SK-N-SH treated with all-trans-retinoic acid at 6 μM for 48 hours (cell line): ENCODE measurements at regions not wholly inside any gene's neighbourhood (a gene's known extent, or its start where the extent isn't known, plus 50 kb on each side); places are given as distances from the start of the nearest gene placed in this dataset.

Experiments
- ATAC-seq: fragments of 200-7000 bp; cut with Tn5 transposase; 3 replicates; pipeline ENCODE4 v1.9.1; 2020; ENCODE audit warnings: mild to moderate bottlenecking, moderate library complexity
- ARNTL ChIP-seq: fragments of 450-650 bp; formaldehyde crosslinking; IDR thresholded peaks from 2 replicates; pipeline ENCODE4 v1.5.0; 2020; ENCODE audit warnings: low read depth, mild to moderate bottlenecking, moderate library complexity, borderline replicate concordance
- BACH2 ChIP-seq: fragments of 250-450 bp; sonication (Bioruptor Pico); IDR thresholded peaks from 2 replicates; pipeline ENCODE4 v1.9.0; 2021; ENCODE audit warnings: mild to moderate bottlenecking, borderline replicate concordance
- CSDC2 ChIP-seq: fragments of 250-450 bp; sonication (Bioruptor Pico); IDR thresholded peaks from 2 replicates; pipeline ENCODE4 v1.5.0; 2020; ENCODE audit warnings: mild to moderate bottlenecking, moderate library complexity
- ESRRG ChIP-seq: fragments of 250-450 bp; sonication (Bioruptor Pico); IDR thresholded peaks from 2 replicates; pipeline ENCODE4 v1.6.1; 2021; ENCODE audit warnings: mild to moderate bottlenecking
- GLIS3 ChIP-seq: fragments of 250-450 bp; sonication (Bioruptor Pico); IDR thresholded peaks from 2 replicates; pipeline ENCODE4 v1.5.0; 2020; ENCODE audit warnings: mild to moderate bottlenecking, moderate library complexity
- ISL1 ChIP-seq: fragments of 250-450 bp; sonication (Bioruptor Pico); IDR thresholded peaks from 2 replicates; pipeline ENCODE4 v2.1.2; 2022; ENCODE audit warnings: mild to moderate bottlenecking, moderate library complexity
- OSR1 ChIP-seq: fragments of 250-450 bp; sonication (Bioruptor Pico); IDR thresholded peaks from 2 replicates; pipeline ENCODE4 v1.8.0; 2022; ENCODE audit warnings: moderate library complexity, mild to moderate bottlenecking, inconsistent platforms
- PPARA ChIP-seq: fragments of 250-450 bp; sonication (Bioruptor Pico); IDR thresholded peaks from 2 replicates; pipeline ENCODE4 v1.5.0; 2020; ENCODE audit warnings: mild to moderate bottlenecking, borderline replicate concordance
- RARB ChIP-seq: fragments of 250-450 bp; sonication (Bioruptor Pico); IDR thresholded peaks from 2 replicates; pipeline ENCODE4 v1.8.0; 2021; ENCODE audit warnings: mild to moderate bottlenecking, moderate library complexity
- TCF4 ChIP-seq: fragments of 250-450 bp; sonication (Bioruptor Pico); IDR thresholded peaks from 2 replicates; pipeline ENCODE4 v1.8.0; 2021; ENCODE audit warnings: mild to moderate bottlenecking, moderate library complexity, borderline replicate concordance
- TOX ChIP-seq: fragments of 250-450 bp; sonication (Bioruptor Pico); IDR thresholded peaks from 2 replicates; pipeline ENCODE4 v1.8.0; 2021; ENCODE audit warnings: mild to moderate bottlenecking, moderate library complexity, borderline replicate concordance
- ZC3H10 ChIP-seq: fragments of 250-450 bp; sonication (Bioruptor Pico); IDR thresholded peaks from 2 replicates; pipeline ENCODE4 v1.5.1; 2021; ENCODE audit warnings: mild to moderate bottlenecking, moderate library complexity
- ZFP3 ChIP-seq: fragments of 250-450 bp; sonication (Bioruptor Pico); IDR thresholded peaks from 2 replicates; pipeline ENCODE4 v1.5.0; 2020; ENCODE audit warnings: mild to moderate bottlenecking, moderate library complexity
- ZFP30 ChIP-seq: fragments of 450-650 bp; formaldehyde crosslinking; IDR thresholded peaks from 2 replicates; pipeline ENCODE4 v1.5.0; 2022; ENCODE audit warnings: mild to moderate bottlenecking, moderate library complexity
- ZNF565 ChIP-seq: fragments of 450-650 bp; formaldehyde crosslinking; conservative IDR thresholded peaks from 2 replicates; pipeline ENCODE4 v1.5.0; 2020; ENCODE audit warnings: low read depth, mild to moderate bottlenecking, moderate library complexity
- ZNF70 ChIP-seq: fragments of 450-650 bp; formaldehyde crosslinking; IDR thresholded peaks from 2 replicates; pipeline ENCODE4 v1.5.0; 2020; ENCODE audit warnings: mild to moderate bottlenecking, moderate library complexity
- ZNF8 ChIP-seq: fragments of 450-650 bp; formaldehyde crosslinking; IDR thresholded peaks from 2 replicates; pipeline ENCODE4 v1.5.0; 2020; ENCODE audit warnings: mild to moderate bottlenecking, moderate library complexity
- TF ChIP-seq, protein P1 (sequence below): fragments of 250-450 bp; sonication (Bioruptor Pico); IDR thresholded peaks from 2 replicates; pipeline ENCODE4 v1.5.1; 2021; ENCODE audit warnings: mild to moderate bottlenecking, moderate library complexity
- TF ChIP-seq, protein P2 (sequence below): fragments of 250-450 bp; sonication (Bioruptor Pico); IDR thresholded peaks from 2 replicates; pipeline ENCODE4 v1.5.1; 2020; ENCODE audit warnings: low read depth, mild to moderate bottlenecking, moderate library complexity
- TF ChIP-seq, protein P3 (sequence below): fragments of 250-450 bp; sonication (Bioruptor Pico); IDR thresholded peaks from 2 replicates; pipeline ENCODE4 v1.5.0; 2020; ENCODE audit warnings: mild to moderate bottlenecking, moderate library complexity
- TF ChIP-seq, protein P4 (sequence below): fragments of 250-450 bp; sonication (Bioruptor Pico); IDR thresholded peaks from 2 replicates; pipeline ENCODE4 v1.8.0; 2021; ENCODE audit warnings: low read depth, mild to moderate bottlenecking, moderate library complexity, borderline replicate concordance
- TF ChIP-seq, protein P5 (sequence below): fragments of 250-450 bp; sonication (Bioruptor Pico); IDR thresholded peaks from 2 replicates; pipeline ENCODE4 v1.8.0; 2020; ENCODE audit warnings: mild to moderate bottlenecking, moderate library complexity, borderline replicate concordance

DNA sequence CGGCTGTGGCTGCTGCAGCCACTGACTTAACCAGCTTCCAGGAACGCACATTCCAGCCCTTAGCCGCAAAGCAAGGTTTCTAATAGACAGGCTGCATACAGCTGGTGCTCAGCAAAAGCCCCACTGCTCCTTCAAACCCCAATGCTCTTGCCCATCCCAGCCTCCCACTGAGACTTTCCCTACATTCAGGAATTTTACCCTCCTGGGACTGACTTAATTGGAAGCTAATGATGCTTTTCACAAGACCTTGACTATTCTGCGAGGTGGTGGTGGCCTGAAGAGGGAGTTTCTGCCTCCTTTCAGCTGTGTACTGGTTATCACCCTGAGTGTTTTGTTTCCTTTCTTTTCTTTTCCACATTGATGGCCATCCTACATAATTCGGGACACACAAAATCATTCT, 164.9 kb upstream of the IRX1 start:
- no peak for ATAC-seq
- TF ChIP-seq, protein P1, sequence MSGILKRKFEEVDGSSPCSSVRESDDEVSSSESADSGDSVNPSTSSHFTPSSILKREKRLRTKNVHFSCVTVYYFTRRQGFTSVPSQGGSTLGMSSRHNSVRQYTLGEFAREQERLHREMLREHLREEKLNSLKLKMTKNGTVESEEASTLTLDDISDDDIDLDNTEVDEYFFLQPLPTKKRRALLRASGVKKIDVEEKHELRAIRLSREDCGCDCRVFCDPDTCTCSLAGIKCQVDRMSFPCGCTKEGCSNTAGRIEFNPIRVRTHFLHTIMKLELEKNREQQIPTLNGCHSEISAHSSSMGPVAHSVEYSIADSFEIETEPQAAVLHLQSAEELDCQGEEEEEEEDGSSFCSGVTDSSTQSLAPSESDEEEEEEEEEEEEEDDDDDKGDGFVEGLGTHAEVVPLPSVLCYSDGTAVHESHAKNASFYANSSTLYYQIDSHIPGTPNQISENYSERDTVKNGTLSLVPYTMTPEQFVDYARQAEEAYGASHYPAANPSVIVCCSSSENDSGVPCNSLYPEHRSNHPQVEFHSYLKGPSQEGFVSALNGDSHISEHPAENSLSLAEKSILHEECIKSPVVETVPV (CRISPR knock-in tag), result no peak
- no peak for TF ChIP-seq ZNF8 (CRISPR knock-in tag)
- no peak for TF ChIP-seq ZNF565 (CRISPR knock-in tag)
- no peak for TF ChIP-seq ZNF70 (CRISPR knock-in tag)
- TF ChIP-seq CSDC2 (CRISPR knock-in tag), result no peak

DNA sequence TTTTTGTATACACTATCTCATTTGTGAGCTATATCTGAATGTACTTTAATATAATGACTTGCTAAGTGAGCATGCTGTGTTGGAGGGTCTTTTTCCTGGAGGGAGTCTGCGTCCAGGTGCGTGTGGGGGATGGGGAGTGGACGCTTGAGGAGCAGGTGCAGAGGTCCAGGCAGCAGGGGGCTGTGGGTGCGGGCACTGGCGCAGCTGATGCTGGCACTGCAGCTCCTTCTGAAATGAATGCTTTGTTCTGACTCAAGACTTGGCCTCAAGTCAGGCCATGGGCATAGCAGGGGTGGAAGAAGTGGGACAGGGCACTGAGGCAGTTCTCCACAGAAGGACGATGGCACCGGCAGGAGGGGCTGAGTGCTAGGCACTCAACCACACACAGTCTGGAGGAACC, 165.7 kb upstream of the IRX1 start:
- TF ChIP-seq ZFP3 (no peak), ZNF8 (CRISPR knock-in tag) (no peak), TOX (no peak), ISL1 (CRISPR knock-in tag) (no peak), RARB (CRISPR knock-in tag) (no peak), ZNF70 (CRISPR knock-in tag) (no peak), OSR1 (CRISPR knock-in tag) (no peak), ZFP30 (CRISPR knock-in tag) (no peak), ZC3H10 (CRISPR knock-in tag) (no peak), ESRRG (no peak)
- TF ChIP-seq, protein P2, sequence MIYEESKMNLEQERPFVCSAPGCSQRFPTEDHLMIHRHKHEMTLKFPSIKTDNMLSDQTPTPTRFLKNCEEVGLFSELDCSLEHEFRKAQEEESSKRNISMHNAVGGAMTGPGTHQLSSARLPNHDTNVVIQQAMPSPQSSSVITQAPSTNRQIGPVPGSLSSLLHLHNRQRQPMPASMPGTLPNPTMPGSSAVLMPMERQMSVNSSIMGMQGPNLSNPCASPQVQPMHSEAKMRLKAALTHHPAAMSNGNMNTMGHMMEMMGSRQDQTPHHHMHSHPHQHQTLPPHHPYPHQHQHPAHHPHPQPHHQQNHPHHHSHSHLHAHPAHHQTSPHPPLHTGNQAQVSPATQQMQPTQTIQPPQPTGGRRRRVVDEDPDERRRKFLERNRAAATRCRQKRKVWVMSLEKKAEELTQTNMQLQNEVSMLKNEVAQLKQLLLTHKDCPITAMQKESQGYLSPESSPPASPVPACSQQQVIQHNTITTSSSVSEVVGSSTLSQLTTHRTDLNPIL (CRISPR knock-in tag), result no peak
- TF ChIP-seq, protein P3, sequence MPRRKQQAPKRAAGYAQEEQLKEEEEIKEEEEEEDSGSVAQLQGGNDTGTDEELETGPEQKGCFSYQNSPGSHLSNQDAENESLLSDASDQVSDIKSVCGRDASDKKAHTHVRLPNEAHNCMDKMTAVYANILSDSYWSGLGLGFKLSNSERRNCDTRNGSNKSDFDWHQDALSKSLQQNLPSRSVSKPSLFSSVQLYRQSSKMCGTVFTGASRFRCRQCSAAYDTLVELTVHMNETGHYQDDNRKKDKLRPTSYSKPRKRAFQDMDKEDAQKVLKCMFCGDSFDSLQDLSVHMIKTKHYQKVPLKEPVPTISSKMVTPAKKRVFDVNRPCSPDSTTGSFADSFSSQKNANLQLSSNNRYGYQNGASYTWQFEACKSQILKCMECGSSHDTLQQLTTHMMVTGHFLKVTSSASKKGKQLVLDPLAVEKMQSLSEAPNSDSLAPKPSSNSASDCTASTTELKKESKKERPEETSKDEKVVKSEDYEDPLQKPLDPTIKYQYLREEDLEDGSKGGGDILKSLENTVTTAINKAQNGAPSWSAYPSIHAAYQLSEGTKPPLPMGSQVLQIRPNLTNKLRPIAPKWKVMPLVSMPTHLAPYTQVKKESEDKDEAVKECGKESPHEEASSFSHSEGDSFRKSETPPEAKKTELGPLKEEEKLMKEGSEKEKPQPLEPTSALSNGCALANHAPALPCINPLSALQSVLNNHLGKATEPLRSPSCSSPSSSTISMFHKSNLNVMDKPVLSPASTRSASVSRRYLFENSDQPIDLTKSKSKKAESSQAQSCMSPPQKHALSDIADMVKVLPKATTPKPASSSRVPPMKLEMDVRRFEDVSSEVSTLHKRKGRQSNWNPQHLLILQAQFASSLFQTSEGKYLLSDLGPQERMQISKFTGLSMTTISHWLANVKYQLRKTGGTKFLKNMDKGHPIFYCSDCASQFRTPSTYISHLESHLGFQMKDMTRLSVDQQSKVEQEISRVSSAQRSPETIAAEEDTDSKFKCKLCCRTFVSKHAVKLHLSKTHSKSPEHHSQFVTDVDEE (CRISPR knock-in tag), result no peak
- TF ChIP-seq, protein P4, sequence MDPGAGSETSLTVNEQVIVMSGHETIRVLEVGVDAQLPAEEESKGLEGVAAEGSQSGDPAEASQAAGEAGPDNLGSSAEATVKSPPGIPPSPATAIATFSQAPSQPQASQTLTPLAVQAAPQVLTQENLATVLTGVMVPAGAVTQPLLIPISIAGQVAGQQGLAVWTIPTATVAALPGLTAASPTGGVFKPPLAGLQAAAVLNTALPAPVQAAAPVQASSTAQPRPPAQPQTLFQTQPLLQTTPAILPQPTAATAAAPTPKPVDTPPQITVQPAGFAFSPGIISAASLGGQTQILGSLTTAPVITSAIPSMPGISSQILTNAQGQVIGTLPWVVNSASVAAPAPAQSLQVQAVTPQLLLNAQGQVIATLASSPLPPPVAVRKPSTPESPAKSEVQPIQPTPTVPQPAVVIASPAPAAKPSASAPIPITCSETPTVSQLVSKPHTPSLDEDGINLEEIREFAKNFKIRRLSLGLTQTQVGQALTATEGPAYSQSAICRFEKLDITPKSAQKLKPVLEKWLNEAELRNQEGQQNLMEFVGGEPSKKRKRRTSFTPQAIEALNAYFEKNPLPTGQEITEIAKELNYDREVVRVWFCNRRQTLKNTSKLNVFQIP (CRISPR knock-in tag), result no peak
- TF ChIP-seq, protein P5, sequence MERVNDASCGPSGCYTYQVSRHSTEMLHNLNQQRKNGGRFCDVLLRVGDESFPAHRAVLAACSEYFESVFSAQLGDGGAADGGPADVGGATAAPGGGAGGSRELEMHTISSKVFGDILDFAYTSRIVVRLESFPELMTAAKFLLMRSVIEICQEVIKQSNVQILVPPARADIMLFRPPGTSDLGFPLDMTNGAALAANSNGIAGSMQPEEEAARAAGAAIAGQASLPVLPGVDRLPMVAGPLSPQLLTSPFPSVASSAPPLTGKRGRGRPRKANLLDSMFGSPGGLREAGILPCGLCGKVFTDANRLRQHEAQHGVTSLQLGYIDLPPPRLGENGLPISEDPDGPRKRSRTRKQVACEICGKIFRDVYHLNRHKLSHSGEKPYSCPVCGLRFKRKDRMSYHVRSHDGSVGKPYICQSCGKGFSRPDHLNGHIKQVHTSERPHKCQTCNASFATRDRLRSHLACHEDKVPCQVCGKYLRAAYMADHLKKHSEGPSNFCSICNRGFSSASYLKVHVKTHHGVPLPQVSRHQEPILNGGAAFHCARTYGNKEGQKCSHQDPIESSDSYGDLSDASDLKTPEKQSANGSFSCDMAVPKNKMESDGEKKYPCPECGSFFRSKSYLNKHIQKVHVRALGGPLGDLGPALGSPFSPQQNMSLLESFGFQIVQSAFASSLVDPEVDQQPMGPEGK, result no peak
- no peak for ATAC-seq

DNA sequence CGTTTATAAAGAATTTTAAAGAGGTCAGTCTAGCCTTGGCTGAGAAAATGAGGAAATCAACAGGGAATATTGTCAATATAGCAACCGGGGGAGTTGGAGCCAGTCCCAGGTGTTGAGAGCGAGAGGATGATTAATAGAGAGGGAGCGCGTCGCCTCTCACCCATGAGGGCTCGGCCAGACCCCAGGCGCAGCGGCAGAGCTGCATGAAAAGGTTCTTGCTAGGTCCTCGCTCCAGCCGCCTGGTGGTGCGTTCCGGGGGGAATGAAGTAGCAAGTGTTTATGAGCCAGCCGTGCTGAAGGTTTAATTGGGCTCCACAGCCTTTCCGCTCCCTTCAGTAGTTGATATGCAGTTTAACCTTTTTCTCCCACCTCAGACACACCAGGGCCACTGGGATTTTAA, 167.3 kb upstream of the IRX1 start:
- ATAC-seq, result no peak
- TF ChIP-seq ZC3H10 (CRISPR knock-in tag), result no peak
- no peak for TF ChIP-seq TCF4 (CRISPR knock-in tag)
- no peak for TF ChIP-seq PPARA (CRISPR knock-in tag)
- no peak for TF ChIP-seq OSR1 (CRISPR knock-in tag)
- TF ChIP-seq ZNF70 (CRISPR knock-in tag), result no peak
- TF ChIP-seq, protein P5, result no peak
- TF ChIP-seq, protein P4 (CRISPR knock-in tag), result no peak
- no peak for TF ChIP-seq BACH2
- TF ChIP-seq ISL1 (CRISPR knock-in tag), result no peak
- TF ChIP-seq ZFP3, result no peak
- TF ChIP-seq GLIS3 (CRISPR knock-in tag), result no peak
- no peak for TF ChIP-seq CSDC2 (CRISPR knock-in tag)
- no peak for TF ChIP-seq ZNF565 (CRISPR knock-in tag)
- no peak for TF ChIP-seq ARNTL (CRISPR knock-in tag)
- TF ChIP-seq ZNF8 (CRISPR knock-in tag), result no peak
- no peak for TF ChIP-seq ESRRG
- TF ChIP-seq, protein P1 (CRISPR knock-in tag), result no peak
- no peak for TF ChIP-seq RARB (CRISPR knock-in tag)
- no peak for TF ChIP-seq TOX
